WTC11 (cell line): ENCODE measurements at regions not wholly inside any gene's neighbourhood (a gene's known extent, or its start where the extent isn't known, plus 50 kb on each side); places are given as distances from the start of the nearest gene placed in this dataset.

Source experiments
- ATAC-seq: fragments of 200-7000 bp; cut with Tn5 transposase; 2 replicates; pipeline ENCODE4 v1.10.0; 2021; ENCODE audit warnings: mild to moderate bottlenecking, moderate library complexity
- CTCF ChIA-PET: fragments of 300-600 bp; sonication (Branson Sonifier 250); formaldehyde crosslinking; loops from one replicate; lab custom pipeline; 2021; ENCODE audit warnings: antibody characterized with exemption; lab: Charles Lee
- POLR2A ChIA-PET: fragments of 350-600 bp; sonication (Branson Sonifier 250); formaldehyde crosslinking; loops from one replicate; lab custom pipeline; 2021; ENCODE audit warnings: antibody characterized with exemption; lab: Charles Lee
- DNase-seq: peaks from one replicate; pipeline ENCODE4 v3.0.0; 2021; ENCODE audit warnings: low spot score
- H3K27ac Mint-ChIP-seq: 2 replicates; pipeline ENCODE4 v1.8.0; 2021; ENCODE audit warnings: mixed read lengths
- H3K27me3 Mint-ChIP-seq: 2 replicates; pipeline ENCODE4 v1.8.0; 2021; ENCODE audit warnings: low read depth, mild to moderate bottlenecking, moderate library complexity, mixed read lengths
- H3K36me3 Mint-ChIP-seq: 2 replicates; pipeline ENCODE4 v1.8.0; 2021; ENCODE audit warnings: mixed read lengths
- H3K4me1 Mint-ChIP-seq: 2 replicates; pipeline ENCODE4 v1.8.0; 2022; ENCODE audit warnings: mixed read lengths
- H3K4me3 Mint-ChIP-seq: 2 replicates; pipeline ENCODE4 v1.8.0; 2021; ENCODE audit warnings: mild to moderate bottlenecking, moderate library complexity, mixed read lengths
- H3K9me3 Mint-ChIP-seq: 2 replicates; pipeline ENCODE4 v1.8.0; 2021; ENCODE audit warnings: mixed read lengths
- AR ChIP-seq: fragments of 250-450 bp; sonication (Bioruptor Pico); IDR thresholded peaks from 2 replicates; pipeline ENCODE4 v1.9.0; 2021; ENCODE audit warnings: mild to moderate bottlenecking
- CREM ChIP-seq: sonication (generic); formaldehyde crosslinking; IDR thresholded peaks from 2 replicates; pipeline ENCODE4 v1.8.1; 2022; ENCODE audit warnings: mild to moderate bottlenecking, missing genetic modification reagents, moderate library complexity
- ELF4 ChIP-seq: sonication (generic); formaldehyde crosslinking; IDR thresholded peaks from 2 replicates; pipeline ENCODE4 v1.8.1; 2022; ENCODE audit warnings: low read depth, mild to moderate bottlenecking, moderate library complexity, missing genetic modification reagents
- FOXJ3 ChIP-seq: sonication (generic); formaldehyde crosslinking; IDR thresholded peaks from 2 replicates; pipeline ENCODE4 v1.9.0; 2021; ENCODE audit warnings: missing genetic modification reagents, mild to moderate bottlenecking, borderline replicate concordance
- KAT7 ChIP-seq: sonication (generic); formaldehyde crosslinking; IDR thresholded peaks from 2 replicates; pipeline ENCODE4 v1.8.1; 2023; ENCODE audit warnings: missing genetic modification reagents, mild to moderate bottlenecking, borderline replicate concordance
- MLX ChIP-seq: sonication (generic); formaldehyde crosslinking; IDR thresholded peaks from 2 replicates; pipeline ENCODE4 v1.8.1; 2023; ENCODE audit warnings: mild to moderate bottlenecking, missing genetic modification reagents, moderate library complexity
- MXD4 ChIP-seq: fragments of 250-450 bp; sonication (Bioruptor Pico); IDR thresholded peaks from 2 replicates; pipeline ENCODE4 v1.8.0; 2021; ENCODE audit warnings: mild to moderate bottlenecking, moderate library complexity, borderline replicate concordance
- NFE2L1 ChIP-seq: sonication (generic); formaldehyde crosslinking; IDR thresholded peaks from 2 replicates; pipeline ENCODE4 v1.8.1; 2023; ENCODE audit warnings: missing genetic modification reagents
- NFYB ChIP-seq: sonication (generic); formaldehyde crosslinking; conservative IDR thresholded peaks from 2 replicates; pipeline ENCODE4 v1.8.0; 2022; ENCODE audit warnings: low read depth, missing genetic modification reagents
- OVOL2 ChIP-seq: fragments of 250-450 bp; sonication (Bioruptor Pico); IDR thresholded peaks from 2 replicates; pipeline ENCODE4 v1.9.0; 2021; ENCODE audit warnings: mild to moderate bottlenecking, borderline replicate concordance
- RELA ChIP-seq: sonication (generic); formaldehyde crosslinking; IDR thresholded peaks from 2 replicates; pipeline ENCODE4 v1.8.1; 2022; ENCODE audit warnings: missing genetic modification reagents, mild to moderate bottlenecking, borderline replicate concordance
- RORB ChIP-seq: fragments of 250-450 bp; sonication (Bioruptor Pico); IDR thresholded peaks from 2 replicates; pipeline ENCODE4 v1.9.0; 2021; ENCODE audit warnings: mild to moderate bottlenecking
- SMAD4 ChIP-seq: sonication (generic); formaldehyde crosslinking; IDR thresholded peaks from 2 replicates; pipeline ENCODE4 v1.8.0; 2022; ENCODE audit warnings: mild to moderate bottlenecking, missing genetic modification reagents
- TCF7 ChIP-seq: sonication (generic); formaldehyde crosslinking; IDR thresholded peaks from 2 replicates; pipeline ENCODE4 v1.8.0; 2022; ENCODE audit warnings: mild to moderate bottlenecking, low read depth, missing genetic modification reagents, moderate library complexity
- TEAD1 ChIP-seq: sonication (generic); formaldehyde crosslinking; IDR thresholded peaks from 2 replicates; pipeline ENCODE4 v1.8.0; 2022; ENCODE audit warnings: mild to moderate bottlenecking, missing genetic modification reagents
- TEAD4 ChIP-seq: sonication (generic); formaldehyde crosslinking; IDR thresholded peaks from 2 replicates; pipeline ENCODE4 v1.8.0; 2022; ENCODE audit warnings: mild to moderate bottlenecking, missing genetic modification reagents
- TP53 ChIP-seq: sonication (generic); formaldehyde crosslinking; IDR thresholded peaks from 2 replicates; pipeline ENCODE4 v1.8.1; 2023; ENCODE audit warnings: mild to moderate bottlenecking, missing genetic modification reagents
- ZMAT4 ChIP-seq: fragments of 250-450 bp; sonication (Bioruptor Pico); IDR thresholded peaks from 2 replicates; pipeline ENCODE4 v1.9.0; 2021; ENCODE audit warnings: mild to moderate bottlenecking
- ZNF263 ChIP-seq: sonication (generic); formaldehyde crosslinking; IDR thresholded peaks from 2 replicates; pipeline ENCODE4 v1.8.1; 2022; ENCODE audit warnings: low read depth, mild to moderate bottlenecking, moderate library complexity, missing genetic modification reagents

GRCh38 chr3:67854663-67855062 lies 200.3 kb upstream of the SUCLG2 start:
- ATAC-seq (no peak), DNase-seq (no peak)
- no peak overlapping the region for H3K27ac Mint-ChIP-seq
- no peaks in the 10 kb centered on the region for H3K36me3 Mint-ChIP-seq
- no peaks in the 10 kb centered on the region for H3K4me1 Mint-ChIP-seq
- no peak overlapping the region for H3K4me3 Mint-ChIP-seq
- no peak for TF ChIP-seq TCF7 (CRISPR knock-in tag)
- no peak for TF ChIP-seq ZNF263
- TF ChIP-seq ELF4 (CRISPR knock-in tag) = no peak
- no peak for TF ChIP-seq TP53 (CRISPR knock-in tag)
- TF ChIP-seq FOXJ3 (CRISPR knock-in tag) = no peak
- TF ChIP-seq TEAD1 = no peak
- TF ChIP-seq KAT7 (CRISPR knock-in tag) = no peak
- TF ChIP-seq TEAD4 = no peak
- no peak for TF ChIP-seq ZMAT4 (CRISPR knock-in tag)
- TF ChIP-seq CREM (CRISPR knock-in tag) = no peak
- no peak for TF ChIP-seq NFYB
- TF ChIP-seq MLX (CRISPR knock-in tag) = no peak
- TF ChIP-seq AR (CRISPR knock-in tag) = no peak
- ChIA-PET POLR2A (no interaction called here), CTCF (no interaction called here)
- peaks cover 7% of the 10 kb centered on the region for H3K9me3 Mint-ChIP-seq
- no peaks in the 10 kb centered on the region for H3K27me3 Mint-ChIP-seq

GRCh38 chr3:67853520-67853919 lies 199.1 kb upstream of the SUCLG2 start:
- Mint-ChIP-seq H3K27me3 (no peaks in the 10 kb centered on the region), H3K36me3 (no peaks in the 10 kb centered on the region), H3K4me1 (no peaks in the 10 kb centered on the region), H3K4me3 (no peak overlapping the region), H3K27ac (no peak overlapping the region), H3K9me3 (no peaks in the 10 kb centered on the region)
- TF ChIP-seq RORB (no peak), TP53 (CRISPR knock-in tag) (no peak), RELA (CRISPR knock-in tag) (no peak), NFE2L1 (no peak)
- DNase-seq = no peak
- ATAC-seq = no peak
- POLR2A ChIA-PET = no interaction called here
- CTCF ChIA-PET = no interaction called here

- ChIA-PET CTCF (interaction anchor here (1.2 kb wide), 1 partner anchor 29 kb away, joined by 4 read pairs; no protein-coding TSS in a partner anchor), POLR2A (no interaction called here)
- no peak overlapping the region for H3K27ac Mint-ChIP-seq
- H3K27me3 Mint-ChIP-seq = no peaks in the 10 kb centered on the region
- no peaks in the 10 kb centered on the region for H3K4me1 Mint-ChIP-seq
- H3K4me3 Mint-ChIP-seq = no peak overlapping the region
- no peak for DNase-seq
- peaks cover 9% of the 10 kb centered on the region for H3K9me3 Mint-ChIP-seq
- no peak for ATAC-seq
- no peak for TF ChIP-seq OVOL2 (CRISPR knock-in tag)
- TF ChIP-seq RORB = no peak
- TF ChIP-seq SMAD4 (CRISPR knock-in tag) = no peak
- TF ChIP-seq MXD4 (CRISPR knock-in tag) = no peak
- TF ChIP-seq, all 79 proteins: peak for 0
- H3K36me3 Mint-ChIP-seq = no peaks in the 10 kb centered on the region
These were observed 193.9 kb upstream of the SUCLG2 start for GRCh38 chr3:67848299-67848698.

GRCh38 chr3:67846166-67846565 lies 191.8 kb upstream of the SUCLG2 start:
- no peak for ATAC-seq
- H3K27ac Mint-ChIP-seq = no peak overlapping the region
- POLR2A ChIA-PET = no interaction called here
- peaks cover 10% of the 10 kb centered on the region for H3K9me3 Mint-ChIP-seq
- H3K4me3 Mint-ChIP-seq = no peak overlapping the region
- H3K36me3 Mint-ChIP-seq = no peaks in the 10 kb centered on the region
- no peak for TF ChIP-seq FOXJ3 (CRISPR knock-in tag)
- no peak for TF ChIP-seq ELF4 (CRISPR knock-in tag)
- no peaks in the 10 kb centered on the region for H3K27me3 Mint-ChIP-seq
- H3K4me1 Mint-ChIP-seq = no peaks in the 10 kb centered on the region
- no peak for DNase-seq
- CTCF ChIA-PET = no interaction called here
